Prostate gland (tissue), 2 donors: ENCODE measurements at regions not wholly inside any gene's neighbourhood (a gene's known extent, or its start where the extent isn't known, plus 50 kb on each side); places are given as distances from the start of the nearest gene placed in this dataset.

ENCODE experiments used
- DNase-seq: peaks from one replicate; pipeline ENCODE4 v3.0.0-alpha.2; 2019; ENCODE audit warnings: low spot score
- H3K27ac ChIP-seq, 2 donors: fragments of 200-600 bp; sonication (generic); 2 replicates each; pipeline ENCODE4 v1.5.1; 2017 to 2019
- H3K27me3 ChIP-seq: fragments of 200-600 bp; sonication (generic); replicated peaks from 2 replicates; pipeline ENCODE4 v1.5.1; 2019; ENCODE audit not compliant: insufficient read depth
- H3K36me3 ChIP-seq, 2 donors: fragments of 200-600 bp; sonication (generic); 1 replicate in 1 of 2; 2 replicates in 1 of 2; pipeline versions ENCODE4 v1.5.1 to v1.8.1; 2017 to 2019
- H3K4me1 ChIP-seq: fragments of 200-600 bp; sonication (generic); replicated peaks from 2 replicates; pipeline ENCODE4 v1.5.1; 2019
- H3K4me3 ChIP-seq, 2 donors: fragments of 200-600 bp; sonication (generic); 2 replicates each; pipeline ENCODE4 v1.5.1; 2017 to 2019
- H3K9me3 ChIP-seq: fragments of 200-600 bp; sonication (generic); 2 replicates; pipeline ENCODE4 v1.5.1; 2017
- POLR2A ChIP-seq: fragments of 450-650 bp; IDR thresholded peaks from one replicate; pipeline ENCODE4 v1.6.1; 2016; ENCODE audit warnings: antibody characterized with exemption, mild to moderate bottlenecking
- POLR2AphosphoS5 ChIP-seq: sonication (generic); formaldehyde crosslinking; IDR thresholded peaks from one replicate; pipeline ENCODE4 v1.6.1; 2017; ENCODE audit warnings: antibody characterized with exemption
- WGBS: methylation state at CpG from one replicate; pipeline ENCODE4 v1.1.5; 2018; 5-methylcytosine and 5-hydroxymethylcytosine counted together
- intact Hi-C: fragments of 100-400 bp; cut with DNase I; formaldehyde crosslinking; loops from one replicate; pipeline ENCODE4 v1.14.2; 2022
- TF ChIP-seq, protein P1 (sequence below), 4 experiments: fragments of 200-600 bp in 2 of 4; fragments of 450-650 bp in 2 of 4; sonication (generic) in 2 of 4; IDR thresholded peaks; 1 replicate in 3 of 4; 2 replicates in 1 of 4; pipeline ENCODE4 v1.5.1; 2016 to 2019; ENCODE audit warnings: antibody characterized with exemption in 4 of 4, mild to moderate bottlenecking in 2 of 4, moderate library complexity in 2 of 4

DNA sequence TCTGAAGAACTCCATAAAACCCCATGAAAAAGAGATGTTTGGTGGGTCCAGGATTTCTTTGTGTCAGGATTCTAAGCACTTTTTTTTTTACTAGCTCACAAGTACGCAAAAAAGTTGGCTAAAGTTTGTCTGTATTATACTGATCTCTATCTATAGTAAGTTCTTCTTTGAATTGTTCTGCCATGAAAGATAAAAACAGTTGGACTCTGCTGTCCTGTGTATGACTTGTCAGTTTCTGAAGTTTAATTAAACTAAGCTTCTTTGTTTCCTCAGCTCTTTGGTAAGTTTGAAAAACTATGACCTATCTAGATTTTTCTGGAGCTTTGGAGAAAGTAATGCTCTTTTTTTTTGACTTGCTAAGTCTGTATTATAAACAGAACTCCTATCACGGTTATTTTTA, 812.2 kb upstream of the LUZP2 start:
- Histone ChIP-seq H3K27me3 (no peaks in the 10 kb centered on the region), H3K9me3 (no peaks in the 10 kb centered on the region), H3K4me3 (no peak overlapping the region), H3K27ac (no peak overlapping the region), H3K4me1 (no peaks in the 10 kb centered on the region), H3K36me3 (no peaks in the 10 kb centered on the region)
- TF ChIP-seq POLR2AphosphoS5, result no peak
- TF ChIP-seq, protein P1, sequence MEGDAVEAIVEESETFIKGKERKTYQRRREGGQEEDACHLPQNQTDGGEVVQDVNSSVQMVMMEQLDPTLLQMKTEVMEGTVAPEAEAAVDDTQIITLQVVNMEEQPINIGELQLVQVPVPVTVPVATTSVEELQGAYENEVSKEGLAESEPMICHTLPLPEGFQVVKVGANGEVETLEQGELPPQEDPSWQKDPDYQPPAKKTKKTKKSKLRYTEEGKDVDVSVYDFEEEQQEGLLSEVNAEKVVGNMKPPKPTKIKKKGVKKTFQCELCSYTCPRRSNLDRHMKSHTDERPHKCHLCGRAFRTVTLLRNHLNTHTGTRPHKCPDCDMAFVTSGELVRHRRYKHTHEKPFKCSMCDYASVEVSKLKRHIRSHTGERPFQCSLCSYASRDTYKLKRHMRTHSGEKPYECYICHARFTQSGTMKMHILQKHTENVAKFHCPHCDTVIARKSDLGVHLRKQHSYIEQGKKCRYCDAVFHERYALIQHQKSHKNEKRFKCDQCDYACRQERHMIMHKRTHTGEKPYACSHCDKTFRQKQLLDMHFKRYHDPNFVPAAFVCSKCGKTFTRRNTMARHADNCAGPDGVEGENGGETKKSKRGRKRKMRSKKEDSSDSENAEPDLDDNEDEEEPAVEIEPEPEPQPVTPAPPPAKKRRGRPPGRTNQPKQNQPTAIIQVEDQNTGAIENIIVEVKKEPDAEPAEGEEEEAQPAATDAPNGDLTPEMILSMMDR (IDR thresholded peaks at IDR 0.05), result no peak
- no peak for TF ChIP-seq POLR2A
- intact Hi-C loops, result no loop called here
- WGBS, result 28% methylated on average over 2 of the region's 2 CpGs
- DNase-seq, result no peak

GRCh38 chr11:23687991-23688390, 808.9 kb upstream of the LUZP2 start:
- Histone ChIP-seq H3K27ac (no peak overlapping the region), H3K27me3 (no peaks in the 10 kb centered on the region), H3K9me3 (no peaks in the 10 kb centered on the region), H3K4me1 (no peaks in the 10 kb centered on the region), H3K4me3 (no peak overlapping the region), H3K36me3 (no peaks in the 10 kb centered on the region)
- DNase-seq, result no peak
- no peak for TF ChIP-seq POLR2A
- TF ChIP-seq, protein P1 (IDR thresholded peaks at IDR 0.05), result no peak
- TF ChIP-seq POLR2AphosphoS5, result no peak
- intact Hi-C loops, result no loop called here
- WGBS, result 77% methylated on average over 3 of the region's 3 CpGs

DNA sequence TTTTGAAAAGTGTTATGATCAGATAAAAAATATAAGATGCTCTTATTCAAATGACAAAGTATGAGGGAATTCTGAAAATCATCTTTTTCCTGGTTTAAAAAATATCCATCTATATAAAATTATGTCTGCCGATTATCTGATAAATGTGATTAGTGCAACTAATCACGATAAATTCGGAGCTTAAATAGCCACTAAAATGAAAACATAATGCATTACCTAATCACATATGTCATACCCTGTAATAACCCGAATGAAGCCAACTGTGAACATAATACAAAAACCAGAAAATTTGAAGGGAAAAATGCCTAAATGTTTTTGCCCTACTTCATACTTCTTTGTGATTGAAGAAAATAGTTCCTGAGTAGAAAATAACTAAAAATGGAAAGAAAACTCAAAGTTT, 808.4 kb upstream of the LUZP2 start:
- DNase-seq, result no peak
- 90% methylated on average over 4 of the region's 4 CpGs for WGBS
- no peaks in the 10 kb centered on the region for H3K36me3 ChIP-seq
- no peak overlapping the region for H3K4me3 ChIP-seq
- TF ChIP-seq, protein P1 (IDR thresholded peaks at IDR 0.05), result no peak
- TF ChIP-seq POLR2A (no peak), POLR2AphosphoS5 (no peak)
- H3K27me3 ChIP-seq, result no peaks in the 10 kb centered on the region
- H3K4me1 ChIP-seq, result no peaks in the 10 kb centered on the region
- H3K9me3 ChIP-seq, result no peaks in the 10 kb centered on the region
- no peak overlapping the region for H3K27ac ChIP-seq
- intact Hi-C loops, result no loop called here

DNA sequence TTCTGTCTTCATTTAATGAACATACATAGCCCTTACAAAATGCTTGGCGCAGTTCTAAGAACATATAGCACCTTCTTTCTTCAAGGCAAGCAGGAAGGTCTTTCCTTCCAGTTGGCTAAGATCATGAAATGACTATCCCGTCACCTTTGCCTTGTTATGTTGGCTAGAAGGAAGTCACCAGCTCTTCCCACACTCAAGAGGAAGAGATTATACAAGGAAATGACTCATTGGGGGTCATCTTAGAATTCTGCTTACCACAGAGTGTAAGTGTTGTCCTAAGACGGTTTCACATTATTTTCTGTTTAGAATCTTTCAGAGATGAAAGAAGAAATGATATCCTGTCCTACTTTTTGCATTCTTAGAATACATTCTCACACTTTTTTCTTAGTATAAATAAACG, 808.0 kb upstream of the LUZP2 start:
- intact Hi-C loops, result no loop called here
- no peak overlapping the region for H3K27ac ChIP-seq
- WGBS, result 78% methylated on average over 4 of the region's 4 CpGs

More for the DNA sequence above, 808.0 kb upstream of the LUZP2 start:
- DNase-seq, result no peak
- no peaks in the 10 kb centered on the region for H3K9me3 ChIP-seq
- TF ChIP-seq, protein P1 (IDR thresholded peaks at IDR 0.05), result no peak
- TF ChIP-seq POLR2AphosphoS5 (no peak), POLR2A (no peak)
- H3K4me1 ChIP-seq, result no peaks in the 10 kb centered on the region
- H3K4me3 ChIP-seq, result no peak overlapping the region
- H3K36me3 ChIP-seq, result no peaks in the 10 kb centered on the region
- H3K27me3 ChIP-seq, result no peaks in the 10 kb centered on the region
